ENCODE measurements at regions not wholly inside any gene's neighbourhood (a gene's known extent, or its start where the extent isn't known, plus 50 kb on each side); places are given as distances from the start of the nearest gene placed in this dataset.

GRCh38 chr14:100469632-100470522, 117.3 kb downstream of the BEGAIN start:
- no peak for TF ChIP-seq CTCF (IDR thresholded peaks at IDR 0.05)
- no peak for TF ChIP-seq POLR2AphosphoS5 (IDR thresholded peaks at IDR 0.05)
